D721Med (cell line): ENCODE measurements at regions not wholly inside any gene's neighbourhood (a gene's known extent, or its start where the extent isn't known, plus 50 kb on each side); places are given as distances from the start of the nearest gene placed in this dataset.

Experiments used
- DNase-seq: peaks from one replicate; pipeline ENCODE4 v3.0.0; 2011; ENCODE audit warnings: low spot score; ENCODE audit not compliant: insufficient read length
- FAIRE-seq: peaks from 2 replicates; lab custom pipeline; 2011; peaks lifted over from hg19 to GRCh38; lab: Jason Lieb, UNC
- TF ChIP-seq, protein P1 (sequence below): IDR thresholded peaks from 2 replicates; pipeline ENCODE4 v1.5.1; 2012; ENCODE audit warnings: mild to moderate bottlenecking, control low read depth; ENCODE audit not compliant: insufficient read depth; ENCODE audit errors: missing control alignments

GRCh38 chrX:44637282-44637681 is 94.6 kb upstream of the FUNDC1 start:
- FAIRE-seq (no peak), DNase-seq (no peak)
- TF ChIP-seq, protein P1, sequence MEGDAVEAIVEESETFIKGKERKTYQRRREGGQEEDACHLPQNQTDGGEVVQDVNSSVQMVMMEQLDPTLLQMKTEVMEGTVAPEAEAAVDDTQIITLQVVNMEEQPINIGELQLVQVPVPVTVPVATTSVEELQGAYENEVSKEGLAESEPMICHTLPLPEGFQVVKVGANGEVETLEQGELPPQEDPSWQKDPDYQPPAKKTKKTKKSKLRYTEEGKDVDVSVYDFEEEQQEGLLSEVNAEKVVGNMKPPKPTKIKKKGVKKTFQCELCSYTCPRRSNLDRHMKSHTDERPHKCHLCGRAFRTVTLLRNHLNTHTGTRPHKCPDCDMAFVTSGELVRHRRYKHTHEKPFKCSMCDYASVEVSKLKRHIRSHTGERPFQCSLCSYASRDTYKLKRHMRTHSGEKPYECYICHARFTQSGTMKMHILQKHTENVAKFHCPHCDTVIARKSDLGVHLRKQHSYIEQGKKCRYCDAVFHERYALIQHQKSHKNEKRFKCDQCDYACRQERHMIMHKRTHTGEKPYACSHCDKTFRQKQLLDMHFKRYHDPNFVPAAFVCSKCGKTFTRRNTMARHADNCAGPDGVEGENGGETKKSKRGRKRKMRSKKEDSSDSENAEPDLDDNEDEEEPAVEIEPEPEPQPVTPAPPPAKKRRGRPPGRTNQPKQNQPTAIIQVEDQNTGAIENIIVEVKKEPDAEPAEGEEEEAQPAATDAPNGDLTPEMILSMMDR: no peak

GRCh38 chrX:44621078-44621477 is 78.4 kb upstream of the FUNDC1 start:
- TF ChIP-seq, protein P1: no peak
- FAIRE-seq (no peak), DNase-seq (no peak)

- no peak for DNase-seq
- no peak for FAIRE-seq
- TF ChIP-seq, protein P1: no peak
These were observed 76.4 kb upstream of the FUNDC1 start for GRCh38 chrX:44619039-44619438.

DNA sequence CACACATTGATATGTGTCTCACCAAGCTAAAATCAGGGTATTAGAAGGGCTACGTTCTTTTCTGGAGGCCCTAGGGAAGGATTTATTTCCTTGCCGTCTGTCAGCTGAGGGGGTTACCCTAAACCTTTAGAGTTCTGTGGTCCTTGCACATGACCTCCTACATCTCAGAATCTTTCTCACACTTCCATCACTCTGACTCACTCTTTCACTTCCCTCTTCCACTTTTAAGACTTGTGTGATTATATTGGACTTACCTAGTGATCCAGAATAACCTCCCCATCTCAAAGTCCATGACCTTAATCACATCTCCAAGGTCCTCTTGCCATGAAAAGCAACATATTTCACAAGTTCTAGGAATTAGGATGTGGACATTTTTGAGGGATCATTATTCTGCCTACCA is 53.6 kb upstream of the FUNDC1 start:
- no peak for FAIRE-seq
- no peak for DNase-seq
- TF ChIP-seq, protein P1: no peak
